SK-N-SH (cell line): ENCODE measurements at regions not wholly inside any gene's neighbourhood (a gene's known extent, or its start where the extent isn't known, plus 50 kb on each side); places are given as distances from the start of the nearest gene placed in this dataset.

ENCODE experiments used
- CTCF ChIA-PET: fragments of 300-600, 350-600 bp; formaldehyde crosslinking; extraction: SDS; loops from one replicate; lab custom pipeline; 2021; lab: Yijun Ruan, JAX
- POLR2A ChIA-PET: fragments of 350-600 bp; sonication (Branson Sonifier 250); formaldehyde crosslinking; extraction: SDS; loops from one replicate; lab custom pipeline; 2020; ENCODE audit warnings: antibody characterized with exemption, inconsistent platforms; lab: Yijun Ruan, JAX
- DNase-seq: peaks from one replicate; pipeline ENCODE4 v3.0.0; 2012
- H2AFZ ChIP-seq: fragments of 200-600 bp; sonication (generic); 2 replicates; pipeline ENCODE4 v1.8.1; 2016; ENCODE audit warnings: antibody characterized with exemption, mild to moderate bottlenecking, low read depth
- H3F3A ChIP-seq: fragments of 200-600 bp; sonication (generic); replicated peaks from 2 replicates; pipeline ENCODE3; 2016; ENCODE audit warnings: antibody characterized with exemption, mild to moderate bottlenecking; ENCODE audit not compliant: insufficient read depth
- H3K27ac ChIP-seq, 2 experiments: fragments of 200-500 bp in 1 of 2; fragments of 200-600 bp in 1 of 2; sonication (Bioruptor generic) in 1 of 2; sonication (generic), shearing (Covaris generic) in 1 of 2; 2 replicates each; pipeline versions ENCODE4 v1.5.1 to v1.6.1; 2014 to 2016; ENCODE audit warnings: low read depth in 2 of 2, inconsistent platforms in 1 of 2, low read length in 1 of 2, mild to moderate bottlenecking in 1 of 2, mixed read lengths in 1 of 2
- H3K27me3 ChIP-seq: fragments of 200-600 bp; sonication (generic), shearing (Covaris generic); 2 replicates; pipeline ENCODE4 v1.6.1; 2016; ENCODE audit warnings: mixed run types; ENCODE audit not compliant: insufficient read depth
- H3K36me3 ChIP-seq, 2 experiments: fragments of 200-500 bp in 1 of 2; fragments of 200-600 bp in 1 of 2; sonication (Bioruptor generic) in 1 of 2; sonication (generic) in 1 of 2; replicated peaks in 1 of 2; 2 replicates each; pipeline versions ENCODE3 to v1.5.1; 2014 to 2016; ENCODE audit warnings: low read length in 1 of 2, mild to moderate bottlenecking in 1 of 2; ENCODE audit not compliant: insufficient read depth in 2 of 2, control insufficient read depth in 1 of 2
- H3K4me1 ChIP-seq, 2 experiments: fragments of 200-500 bp in 1 of 2; fragments of 200-600 bp in 1 of 2; sonication (Bioruptor generic) in 1 of 2; sonication (generic), shearing (Covaris generic) in 1 of 2; 2 replicates each; pipeline versions ENCODE4 v1.5.1 to v1.6.1; 2014 to 2016; ENCODE audit warnings: low read depth in 1 of 2, low read length in 1 of 2, mixed run types in 1 of 2; ENCODE audit not compliant: insufficient read depth in 2 of 2, control insufficient read depth in 1 of 2
- H3K4me2 ChIP-seq: fragments of 200-600 bp; sonication (generic), shearing (Covaris generic); 2 replicates; pipeline ENCODE4 v1.6.1; 2017; ENCODE audit warnings: mixed run types
- H3K4me3 ChIP-seq, 2 experiments: fragments of 200-500 bp in 1 of 2; fragments of 200-600 bp in 1 of 2; sonication (Bioruptor generic) in 1 of 2; sonication (generic), shearing (Covaris generic) in 1 of 2; 2 replicates each; pipeline versions ENCODE4 v1.5.1 to v1.8.1; 2014 to 2016; ENCODE audit warnings: low read depth in 2 of 2, inconsistent platforms in 1 of 2, low read length in 1 of 2, mild to moderate bottlenecking in 1 of 2, mixed read lengths in 1 of 2, moderate library complexity in 1 of 2
- H3K79me2 ChIP-seq: fragments of 200-600 bp; sonication (generic); 2 replicates; pipeline ENCODE4 v1.8.1; 2017; ENCODE audit warnings: mild to moderate bottlenecking; ENCODE audit not compliant: insufficient read depth
- H3K9ac ChIP-seq: fragments of 200-600 bp; sonication (generic); 2 replicates; pipeline ENCODE4 v1.6.1; 2017; ENCODE audit warnings: mixed run types
- H3K9me2 ChIP-seq: fragments of 200-600 bp; sonication (generic); 2 replicates; pipeline ENCODE4 v1.6.1; 2017; ENCODE audit warnings: mixed run types
- H3K9me3 ChIP-seq: fragments of 200-600 bp; sonication (generic); 2 replicates; pipeline ENCODE4 v1.6.1; 2017; ENCODE audit warnings: mixed run types, mild to moderate bottlenecking, moderate library complexity
- H4K20me1 ChIP-seq: fragments of 200-600 bp; sonication (generic); 2 replicates; pipeline ENCODE4 v1.6.1; 2017; ENCODE audit warnings: mild to moderate bottlenecking, mixed run types; ENCODE audit not compliant: insufficient read depth
- CHD2 ChIP-seq: fragments of 150-350 bp; IDR thresholded peaks from 2 replicates; pipeline ENCODE4 v1.6.1; 2018; ENCODE audit warnings: low read length; ENCODE audit not compliant: partially characterized antibody
- ELF1 ChIP-seq: IDR thresholded peaks from 2 replicates; pipeline ENCODE4 v1.4.0; 2012
- FOSL2 ChIP-seq: IDR thresholded peaks from 2 replicates; pipeline ENCODE4 v1.4.0; 2012; ENCODE audit warnings: low read depth, mild to moderate bottlenecking, moderate library complexity, borderline replicate concordance
- FOXJ3 ChIP-seq: sonication (generic); formaldehyde crosslinking; IDR thresholded peaks from 2 replicates; pipeline ENCODE4 v1.5.1; 2020; ENCODE audit warnings: mild to moderate bottlenecking, missing genetic modification reagents
- FOXM1 ChIP-seq: IDR thresholded peaks from 2 replicates; pipeline ENCODE4 v1.4.0; 2012; ENCODE audit warnings: low read depth, mild to moderate bottlenecking
- MAX ChIP-seq: IDR thresholded peaks from 2 replicates; pipeline ENCODE4 v1.4.0; 2012; ENCODE audit warnings: low read depth
- PBX3 ChIP-seq: IDR thresholded peaks from 2 replicates; pipeline ENCODE4; 2012
- RAD21 ChIP-seq: IDR thresholded peaks from 2 replicates; pipeline ENCODE4 v1.6.1; 2012; ENCODE audit warnings: mild to moderate bottlenecking, low read length
- RCOR1 ChIP-seq: fragments of 150-350 bp; IDR thresholded peaks from 2 replicates; pipeline ENCODE4 v1.6.1; 2017; ENCODE audit warnings: antibody characterized with exemption, low read length
- SIN3A ChIP-seq: IDR thresholded peaks from 2 replicates; pipeline ENCODE4 v1.6.1; 2012; ENCODE audit warnings: low read depth, mild to moderate bottlenecking, low read length, moderate library complexity, borderline replicate concordance
- TAF1 ChIP-seq: IDR thresholded peaks from 2 replicates; pipeline ENCODE4 v1.6.1; 2012; ENCODE audit warnings: low read depth, mild to moderate bottlenecking, low read length, moderate library complexity, borderline replicate concordance
- WGBS: methylation state at CpG from one replicate; pipeline ENCODE4 v1.1.6; 2017; ENCODE audit warnings: low lambda C conversion rate; 5-methylcytosine and 5-hydroxymethylcytosine counted together

GRCh38 chr19:29060813-29061364, 152.1 kb downstream of the UQCRFS1 start:
- WGBS: 12% methylated on average over 7 of the region's 7 CpGs
- Histone ChIP-seq H3K4me3 (no peak overlapping the region), H3K27me3 (peaks cover 18% of the 10 kb centered on the region; the same call in 1 of the 2 replicates), H4K20me1 (no peaks in the 10 kb centered on the region), H3K9me3 (no peaks in the 10 kb centered on the region), H3K27ac (no peak overlapping the region), H3K79me2 (no peaks in the 10 kb centered on the region), H3K4me2 (no peak overlapping the region), H3K9me2 (no peaks in the 10 kb centered on the region), H2AFZ (no peak overlapping the region), H3F3A (no peaks in the 10 kb centered on the region), H3K4me1 (no peaks in the 10 kb centered on the region), H3K36me3 (no peaks in the 10 kb centered on the region), H3K9ac (no peak overlapping the region)
- POLR2A ChIA-PET: no interaction called here
- TF ChIP-seq RAD21: no peak
- TF ChIP-seq FOXM1: no peak
- no peak for TF ChIP-seq SIN3A
- no peak for TF ChIP-seq MAX
- TF ChIP-seq TAF1: no peak
- TF ChIP-seq PBX3: no peak
- TF ChIP-seq FOSL2: no peak
- CTCF ChIA-PET: no interaction called here
- DNase-seq: no peak

- Histone ChIP-seq H3K36me3 (no peaks in the 10 kb centered on the region), H3K4me2 (no peak overlapping the region), H3K9me3 (no peaks in the 10 kb centered on the region), H3K79me2 (no peaks in the 10 kb centered on the region), H4K20me1 (no peaks in the 10 kb centered on the region), H2AFZ (no peak overlapping the region), H3K27ac (no peak overlapping the region), H3K4me1 (no peaks in the 10 kb centered on the region), H3K9ac (no peak overlapping the region), H3K4me3 (no peak overlapping the region), H3K27me3 (peaks cover 8% of the 10 kb centered on the region; the same call in 1 of the 2 replicates), H3K9me2 (no peaks in the 10 kb centered on the region; the same call in 1 of the 2 replicates)
- 4% methylated on average over 5 of the region's 5 CpGs for WGBS
- CTCF ChIA-PET: no interaction called here
- no peak for DNase-seq
- POLR2A ChIA-PET: no interaction called here
- TF ChIP-seq CHD2 (no peak), FOXJ3 (CRISPR knock-in tag) (no peak), RCOR1 (no peak), ELF1 (no peak)
- TF ChIP-seq, all 33 proteins: peak for 0
- H3F3A ChIP-seq: no peaks in the 10 kb centered on the region
Observed at GRCh38 chr19:29056535-29056934, 156.4 kb downstream of the UQCRFS1 start.
